HEK293T (cell line): ENCODE measurements at regions not wholly inside any gene's neighbourhood (a gene's known extent, or its start where the extent isn't known, plus 50 kb on each side); places are given as distances from the start of the nearest gene placed in this dataset.

Source experiments
- ARNT ChIP-seq: fragments of 450-650 bp; IDR thresholded peaks from 2 replicates; pipeline ENCODE4 v1.6.1; 2017; ENCODE audit warnings: mild to moderate bottlenecking
- BHLHE40 ChIP-seq: fragments of 450-650 bp; IDR thresholded peaks from 2 replicates; pipeline ENCODE4 v1.6.1; 2016; ENCODE audit warnings: mild to moderate bottlenecking, moderate library complexity, borderline replicate concordance
- CTBP1 ChIP-seq: fragments of 450-650 bp; IDR thresholded peaks from 2 replicates; pipeline ENCODE4 v1.6.1; 2016; ENCODE audit warnings: borderline replicate concordance
- ELF4 ChIP-seq: fragments of 450-650 bp; IDR thresholded peaks from 2 replicates; pipeline ENCODE4 v1.6.1; 2017; ENCODE audit warnings: antibody characterized with exemption
- FOXA1 ChIP-seq: fragments of 450-650 bp; IDR thresholded peaks from 2 replicates; pipeline ENCODE4 v1.6.1; 2016; ENCODE audit warnings: mild to moderate bottlenecking
- FOXM1 ChIP-seq: fragments of 450-650 bp; IDR thresholded peaks from 2 replicates; pipeline ENCODE4 v1.6.1; 2017; ENCODE audit warnings: mild to moderate bottlenecking, borderline replicate concordance
- HDGF ChIP-seq: fragments of 450-650 bp; IDR thresholded peaks from 2 replicates; pipeline ENCODE4 v1.6.1; 2017; ENCODE audit warnings: antibody characterized with exemption, borderline replicate concordance
- LEF1 ChIP-seq: fragments of 450-650 bp; IDR thresholded peaks from 2 replicates; pipeline ENCODE4 v1.6.1; 2017; ENCODE audit warnings: mild to moderate bottlenecking, borderline replicate concordance
- NFRKB ChIP-seq: fragments of 450-650 bp; IDR thresholded peaks from 2 replicates; pipeline ENCODE4 v1.6.1; 2016; ENCODE audit warnings: mild to moderate bottlenecking, moderate library complexity
- SP1 ChIP-seq: fragments of 450-650 bp; IDR thresholded peaks from 2 replicates; pipeline ENCODE4 v1.6.1; 2017
- SUZ12 ChIP-seq: fragments of 450-650 bp; IDR thresholded peaks from 2 replicates; pipeline ENCODE4 v1.6.1; 2016; ENCODE audit warnings: mild to moderate bottlenecking
- TARDBP ChIP-seq: fragments of 450-650 bp; IDR thresholded peaks from 2 replicates; pipeline ENCODE4 v1.6.1; 2016
- ZNF384 ChIP-seq: fragments of 450-650 bp; IDR thresholded peaks from 2 replicates; pipeline ENCODE4 v1.6.1; 2016

- TF ChIP-seq ARNT (no peak), ELF4 (no peak), NFRKB (no peak), ZNF384 (no peak), CTBP1 (no peak), SUZ12 (no peak), FOXM1 (no peak), FOXA1 (no peak), BHLHE40 (no peak), TARDBP (no peak), SP1 (no peak), HDGF (no peak), LEF1 (no peak)
Measured at GRCh38 chr6:14291331-14291730, 173.8 kb downstream of the CD83 start.
